ENCODE measurements at regions not wholly inside any gene's neighbourhood (a gene's known extent, or its start where the extent isn't known, plus 50 kb on each side); places are given as distances from the start of the nearest gene placed in this dataset.
"Not testable (repeated sequence)": the region's sequence is repeated elsewhere in the genome, so short reads cannot be mapped to it uniquely, and the experiment has no call there.

DNA sequence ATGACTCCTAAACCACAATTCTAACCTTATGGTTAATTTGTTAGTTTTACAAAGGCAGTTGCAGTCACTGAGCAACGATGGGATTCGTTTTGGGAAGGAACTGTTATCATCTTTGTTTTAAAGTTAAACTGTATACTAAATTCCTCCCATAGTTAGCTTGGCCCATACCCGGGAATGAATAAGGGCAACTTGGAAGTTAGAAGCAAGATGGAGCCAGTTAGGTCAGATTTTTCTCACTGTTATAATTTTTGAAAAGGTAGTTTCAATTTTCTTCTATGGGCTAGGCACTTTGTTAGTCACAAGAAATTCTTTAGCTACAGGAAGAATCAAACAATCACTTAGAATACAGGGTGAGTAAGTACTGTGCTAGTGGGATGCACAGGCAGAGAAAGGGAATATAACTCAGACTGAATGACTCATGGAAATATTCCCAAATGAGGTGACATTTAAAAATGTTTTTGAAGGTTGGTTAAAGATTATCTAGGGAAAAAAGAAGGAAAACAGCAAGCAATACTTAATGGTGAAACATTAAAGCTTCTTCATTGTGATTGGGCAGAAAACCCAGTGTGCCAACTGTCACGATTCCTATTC is 153.6 kb downstream of the MAGEB17 start:
- no peak for DNase-seq

DNA sequence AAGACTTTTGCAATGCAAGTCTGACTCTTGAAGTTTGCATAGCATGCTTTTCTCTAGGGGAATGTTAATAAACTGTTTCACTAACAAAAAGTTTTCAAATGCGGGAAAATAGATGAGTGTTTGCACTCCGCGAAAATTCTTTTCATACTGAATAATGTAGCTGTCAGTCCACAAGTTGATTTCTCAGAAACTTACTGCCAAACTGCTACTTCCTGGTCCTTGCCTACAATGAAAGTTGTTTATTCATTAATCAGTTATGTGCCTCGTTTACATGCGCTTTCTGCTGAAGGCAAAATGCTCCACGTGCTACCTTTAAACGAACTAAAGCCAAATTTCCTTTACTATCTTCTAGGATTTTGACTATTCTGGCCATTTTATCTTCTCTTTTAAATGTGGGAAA is 166.2 kb downstream of the MAGEB17 start:
- DNase-seq: no peak

DNA sequence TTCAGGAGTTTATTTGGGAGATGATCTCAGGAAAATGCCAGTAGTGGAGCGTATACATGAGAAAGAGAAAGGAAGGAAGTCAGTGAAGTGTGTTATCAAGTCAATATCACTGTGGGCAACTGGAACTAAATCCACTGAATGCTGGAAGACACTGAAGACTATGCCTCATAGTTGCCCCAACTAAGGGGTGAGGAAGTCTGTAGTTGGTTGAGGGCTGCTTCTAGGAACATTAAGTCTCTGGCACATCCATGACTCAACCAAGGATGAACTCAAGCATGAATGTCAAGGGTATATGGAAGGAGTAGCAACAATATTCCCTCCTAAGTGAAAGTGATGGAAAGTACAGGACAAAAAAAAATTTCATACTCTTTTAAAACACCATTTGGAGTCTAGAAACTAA is 167.9 kb downstream of the MAGEB17 start:
- DNase-seq: no peak

DNA sequence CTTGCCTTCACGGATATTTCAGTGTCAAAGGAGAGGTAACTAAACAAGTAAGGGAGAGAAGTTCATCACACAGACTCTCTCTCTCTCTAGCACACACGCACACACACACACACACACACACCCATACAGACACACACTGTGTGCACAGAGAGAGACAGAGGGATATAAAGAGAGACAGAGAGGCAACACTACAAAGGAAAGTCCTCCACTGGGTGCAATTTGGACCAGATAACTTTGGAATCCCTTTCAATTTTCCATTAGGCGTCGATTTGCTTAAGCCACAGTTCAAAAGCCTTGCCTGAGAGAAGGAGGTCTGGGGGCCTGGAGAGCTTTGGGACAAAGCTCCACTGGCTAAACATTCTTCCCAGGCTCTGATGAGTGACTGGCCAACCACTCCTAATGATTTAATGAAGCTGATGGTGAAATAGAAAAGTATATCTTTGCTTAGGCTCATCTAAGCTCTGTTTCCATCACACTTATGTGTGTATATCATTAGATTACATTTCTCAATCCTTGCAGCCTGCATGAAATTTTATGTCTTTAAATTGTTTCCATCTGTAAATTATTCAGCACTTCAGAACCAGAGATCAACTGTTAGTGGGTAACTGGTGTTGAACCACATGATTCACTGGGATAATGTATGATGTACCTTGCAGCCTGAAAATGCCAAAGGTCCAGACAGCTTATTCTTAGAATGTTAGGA is 180.8 kb downstream of the MAGEB17 start:
- DNase-seq: no peak

DNA sequence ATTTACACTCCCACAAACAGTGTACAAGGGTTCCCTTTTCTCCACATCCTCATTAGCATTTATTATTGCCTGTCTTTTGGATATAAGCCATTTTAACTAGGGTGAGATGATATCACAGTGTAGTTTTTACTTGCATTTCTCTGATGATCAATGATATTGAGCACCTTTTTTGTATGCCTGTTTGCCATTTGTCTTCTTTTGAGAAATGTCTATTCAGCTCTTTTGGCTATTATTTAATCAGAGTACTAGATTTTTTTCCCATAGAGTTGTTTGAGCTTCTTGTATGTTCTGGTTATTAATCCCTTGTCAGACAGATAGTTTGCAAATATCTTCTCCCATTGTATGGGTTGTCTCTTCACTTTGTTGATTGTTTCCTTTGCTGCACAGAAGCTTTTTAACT is 190.6 kb downstream of the MAGEB17 start:
- no peak for DNase-seq

DNA sequence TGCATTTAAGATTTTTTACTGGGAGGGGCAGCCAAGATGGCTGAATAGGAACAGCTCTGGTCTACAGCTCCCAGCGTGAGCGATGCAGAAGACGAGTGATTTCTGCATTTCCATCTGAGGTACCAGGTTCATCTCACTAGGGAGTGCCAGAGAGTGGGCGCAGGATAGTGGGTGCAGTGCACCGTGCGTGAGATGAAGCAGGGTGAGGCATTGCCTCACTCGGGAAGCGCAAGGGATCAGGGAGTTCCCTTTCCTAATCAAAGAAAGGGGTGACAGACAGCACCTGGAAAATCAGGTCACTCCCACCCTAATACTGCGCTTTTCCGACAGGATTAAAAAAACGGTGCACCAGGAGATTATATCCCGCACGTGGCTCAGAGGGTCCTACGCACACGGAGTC is 192.8 kb downstream of the MAGEB17 start:
- not testable (repeated sequence) for DNase-seq

DNA sequence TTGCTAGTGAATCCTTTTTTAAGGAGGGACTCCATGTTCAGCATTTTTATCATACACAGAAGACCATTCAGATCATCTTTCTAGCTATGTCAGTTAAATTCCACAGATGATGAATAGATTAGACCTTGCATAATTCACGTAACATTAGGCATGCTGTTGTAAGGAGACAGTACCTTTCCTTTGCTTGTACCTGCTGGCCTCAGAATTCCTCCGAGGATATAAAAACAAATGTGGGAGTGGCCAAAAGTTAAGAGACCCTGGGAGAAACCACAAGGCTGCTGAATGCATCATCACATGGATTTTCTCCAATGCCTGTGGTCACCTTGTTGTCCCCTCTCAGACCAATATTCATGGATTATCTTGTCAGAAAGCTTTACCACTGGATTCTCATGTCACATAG is 201.4 kb downstream of the MAGEB17 start:
- no peak for DNase-seq

DNA sequence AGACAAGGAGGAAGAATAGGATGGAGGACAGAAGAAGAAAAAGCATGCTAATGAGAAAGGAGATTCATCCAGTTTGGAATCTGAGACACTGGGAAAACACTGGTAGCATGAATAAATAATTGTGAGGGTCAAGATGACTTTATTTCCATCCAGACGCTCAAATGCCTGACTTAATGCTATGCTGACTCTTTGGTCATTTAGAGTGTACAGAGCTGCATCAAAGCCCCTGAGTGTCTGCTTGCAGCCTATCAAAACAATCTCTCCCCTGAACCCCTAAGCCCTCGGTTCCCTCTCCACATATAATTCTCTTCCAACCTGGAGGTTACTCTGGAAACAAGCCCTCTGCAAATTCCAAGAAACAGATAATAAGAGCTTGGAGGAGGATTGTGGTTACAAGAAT is 208.8 kb downstream of the MAGEB17 start:
- no peak for DNase-seq

DNA sequence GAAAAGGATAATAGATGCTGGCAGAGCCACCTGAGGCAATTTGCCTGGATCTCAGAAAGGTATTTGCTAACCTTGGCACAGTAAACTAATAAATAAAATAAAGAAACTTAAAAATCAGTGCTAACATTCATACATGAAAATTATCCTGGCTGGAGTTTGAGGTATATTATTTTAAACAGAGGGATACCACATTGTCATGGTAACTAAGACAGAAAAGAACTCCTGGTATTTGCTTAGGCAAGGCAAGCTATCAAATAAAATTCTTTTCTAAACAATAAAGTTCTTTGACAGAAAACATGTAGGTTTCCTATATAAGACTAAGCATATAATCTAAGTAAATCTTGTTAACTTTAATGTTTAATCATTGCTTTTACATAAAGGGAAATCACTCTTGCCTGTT is 218.8 kb downstream of the MAGEB17 start:
- no peak for DNase-seq

DNA sequence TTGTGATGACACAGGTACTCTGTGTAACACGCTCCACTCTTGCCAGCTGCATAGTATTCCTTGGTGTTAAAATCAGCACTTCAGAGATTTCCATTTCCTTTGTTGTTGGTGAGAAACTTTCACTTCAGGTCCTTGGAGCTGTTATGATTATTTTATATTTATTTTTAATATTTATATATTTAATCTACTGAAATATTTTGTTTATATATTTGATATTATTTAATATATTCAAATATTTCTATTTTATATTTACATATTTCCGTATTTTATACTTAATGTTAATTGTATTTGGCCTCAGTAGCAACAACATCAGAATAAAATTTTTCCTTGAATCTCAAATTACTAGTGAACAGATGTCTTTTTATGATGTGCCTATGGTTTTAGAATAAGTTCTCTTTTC is 225.3 kb downstream of the MAGEB17 start:
- no peak for DNase-seq

DNA sequence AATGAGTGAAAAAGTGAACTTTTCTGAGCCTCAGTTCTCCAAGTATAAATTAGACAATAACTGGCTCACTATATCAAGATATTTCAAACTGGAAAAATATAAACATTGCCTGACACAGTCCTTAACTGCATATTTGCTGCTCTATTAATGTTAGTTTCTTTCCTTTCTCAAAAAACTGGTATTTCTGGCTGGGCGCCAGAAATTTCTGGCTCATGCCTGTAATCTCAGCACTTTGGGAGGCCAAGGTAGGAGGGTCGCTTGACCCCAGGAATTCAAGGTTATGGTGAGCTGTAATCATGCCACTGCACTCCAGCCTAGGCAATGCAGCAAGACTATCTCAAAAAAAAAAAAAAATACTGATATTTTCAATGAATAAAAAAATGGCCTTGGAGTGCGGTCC is 227.0 kb downstream of the MAGEB17 start:
- DNase-seq: no peak

DNA sequence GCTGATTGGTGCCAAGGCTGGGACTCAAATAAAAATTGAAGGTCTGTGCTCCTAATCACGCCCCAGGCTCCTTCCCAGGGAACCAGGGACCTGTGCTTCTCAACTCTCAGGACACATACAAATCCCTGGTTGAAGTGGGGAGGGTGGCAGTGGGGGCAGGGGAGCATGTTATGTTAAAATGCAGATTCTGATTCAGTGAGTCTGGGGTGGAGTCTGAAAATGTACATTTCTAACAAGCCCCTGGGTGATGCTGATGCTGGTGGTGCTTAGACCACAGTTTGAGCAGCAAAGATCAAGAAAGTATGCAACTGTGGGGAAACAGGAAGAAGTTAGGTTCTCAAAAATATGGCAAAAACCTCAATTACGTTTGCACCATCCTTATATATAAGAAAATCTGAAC is 236.5 kb downstream of the MAGEB17 start:
- no peak for DNase-seq

DNA sequence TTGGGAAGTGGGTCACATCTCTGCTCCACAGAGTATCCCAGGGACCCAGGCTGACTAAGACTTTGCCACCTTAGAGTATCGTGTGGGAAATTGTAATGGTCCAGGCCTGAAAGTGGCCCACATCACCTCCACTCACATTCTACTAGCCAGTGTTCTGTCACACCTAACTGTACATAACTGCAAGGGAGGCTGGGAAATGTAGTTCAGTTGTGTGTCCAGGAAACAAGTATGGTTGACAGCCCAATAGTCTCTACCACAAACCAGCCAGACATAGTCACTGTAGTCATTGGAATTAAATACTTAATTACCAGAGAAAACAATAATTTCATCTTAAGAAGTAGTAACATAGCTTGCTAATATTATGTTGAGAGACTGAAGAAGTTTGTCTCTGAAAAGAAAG is 233.4 kb upstream of the S100G start:
- DNase-seq: no peak

DNA sequence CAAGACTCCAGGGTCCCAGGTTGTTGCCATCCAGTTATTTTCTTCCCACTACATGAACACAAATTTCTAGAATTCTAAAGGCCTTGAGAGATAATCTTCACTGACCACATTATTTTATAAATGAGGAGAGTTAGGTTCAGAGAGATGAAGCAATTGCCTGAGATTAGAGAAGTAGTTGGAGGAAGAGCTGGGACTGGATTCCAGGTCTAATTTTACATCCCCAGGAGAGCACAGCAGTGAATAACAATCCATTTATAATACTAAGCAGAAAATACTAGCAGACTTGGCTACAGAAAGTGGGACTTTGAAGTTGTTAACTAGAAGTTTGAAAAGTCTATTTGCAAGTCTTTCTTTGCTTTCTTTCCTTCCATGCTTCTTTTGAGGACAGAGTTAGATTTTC is 231.3 kb upstream of the S100G start:
- DNase-seq: no peak

DNA sequence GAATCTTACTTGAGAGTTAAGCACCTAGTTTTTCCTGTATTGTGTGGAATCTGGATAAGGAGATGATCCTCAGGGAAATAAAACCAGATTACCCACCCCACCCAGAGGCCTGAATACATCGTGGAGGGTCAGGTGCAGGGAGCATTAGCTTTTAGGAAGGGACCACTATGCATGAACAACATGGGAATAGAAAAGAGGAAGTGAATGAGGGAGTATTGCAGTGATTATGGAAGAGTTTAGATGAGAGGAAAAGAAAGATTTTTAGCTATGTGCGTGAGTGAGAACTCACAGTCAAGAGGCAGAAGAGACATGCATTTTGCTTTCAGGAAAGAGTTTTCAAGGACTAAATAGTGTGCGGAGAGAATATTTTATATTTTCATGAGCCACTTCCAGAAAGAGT is 222.3 kb upstream of the S100G start:
- DNase-seq: no peak

DNA sequence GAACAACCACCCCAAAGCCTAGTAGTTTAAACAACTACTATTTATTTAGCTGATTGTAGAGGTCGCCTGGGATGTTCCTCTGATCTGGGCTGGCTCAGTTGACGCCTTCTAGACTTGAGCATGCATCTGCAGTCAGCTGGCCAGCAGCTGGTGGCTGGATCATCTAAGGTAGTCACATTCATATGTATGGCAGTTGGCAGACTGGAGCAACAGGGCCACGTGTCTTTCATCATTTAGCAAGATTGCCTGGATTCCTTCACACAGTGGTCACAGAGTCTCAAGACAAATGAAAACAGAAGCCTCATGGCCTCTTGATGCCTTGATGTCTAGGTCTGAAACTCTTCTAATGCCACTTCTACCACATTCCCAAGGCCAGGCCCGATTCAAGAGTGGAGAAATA is 220.6 kb upstream of the S100G start:
- no peak for DNase-seq

DNA sequence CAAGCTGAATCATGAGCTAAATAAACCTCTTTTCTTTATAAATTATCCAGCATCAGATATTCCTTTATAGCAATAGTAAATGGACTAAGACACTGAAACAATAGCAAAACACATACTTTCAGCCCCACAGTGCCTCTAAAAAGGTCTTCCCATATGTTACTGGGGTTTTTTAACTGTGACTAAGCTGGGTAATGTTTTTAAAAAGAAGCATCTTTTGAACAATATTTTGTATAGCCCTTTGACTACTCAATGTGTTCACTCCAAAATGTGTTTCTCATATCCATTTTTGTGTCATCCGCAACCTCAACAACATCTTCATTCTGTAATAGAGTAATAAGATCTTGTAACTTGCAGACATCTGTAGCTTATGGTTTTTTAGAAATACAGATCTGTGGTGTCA is 218.7 kb upstream of the S100G start:
- DNase-seq: no peak

DNA sequence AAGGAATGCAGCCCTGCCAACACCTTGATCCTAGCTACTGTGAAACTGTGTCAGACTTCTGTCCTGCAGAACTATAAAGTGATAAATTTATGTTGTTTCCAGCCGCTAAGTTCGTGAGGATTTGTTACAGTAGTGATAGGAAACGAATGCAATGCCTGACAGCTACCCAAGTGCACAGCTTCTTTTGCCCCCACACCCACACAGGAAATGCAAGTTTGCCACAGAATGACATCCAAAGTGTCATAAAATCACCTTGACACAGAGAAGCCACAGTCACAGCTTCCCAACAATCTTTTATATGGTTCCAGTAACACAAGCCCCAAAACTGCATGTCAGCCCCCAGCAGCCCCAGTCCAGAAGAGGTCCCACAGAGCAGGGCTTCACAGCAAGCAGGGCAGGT is 216.9 kb upstream of the S100G start:
- DNase-seq: no peak

DNA sequence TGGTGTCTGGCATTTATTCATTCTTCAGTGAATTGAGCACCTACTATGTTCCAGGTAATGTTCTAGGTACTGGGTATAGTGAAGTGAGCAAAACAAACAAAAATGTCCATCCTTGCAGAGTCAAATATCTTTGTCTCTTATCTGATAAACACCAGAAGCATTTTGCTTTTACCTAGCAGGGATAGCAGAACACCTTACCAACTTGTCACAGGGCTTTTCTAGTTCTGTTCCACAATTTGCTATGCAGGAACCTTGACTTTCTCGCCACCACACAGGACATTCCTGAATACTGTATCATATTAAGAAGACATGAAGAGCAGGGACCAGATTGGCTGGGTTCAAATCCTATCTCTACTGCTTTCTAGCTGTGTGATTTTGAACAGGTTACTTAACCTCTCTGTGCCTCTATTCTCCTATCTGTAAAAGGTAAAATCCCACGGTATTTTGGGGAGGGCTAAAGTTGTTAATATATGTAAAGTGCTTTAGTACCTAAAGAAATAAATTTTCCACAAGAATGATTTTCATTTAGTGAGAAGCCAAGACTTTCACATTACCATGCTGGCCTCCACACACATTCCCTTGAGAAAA is 214.5 kb upstream of the S100G start:
- DNase-seq: no peak

DNA sequence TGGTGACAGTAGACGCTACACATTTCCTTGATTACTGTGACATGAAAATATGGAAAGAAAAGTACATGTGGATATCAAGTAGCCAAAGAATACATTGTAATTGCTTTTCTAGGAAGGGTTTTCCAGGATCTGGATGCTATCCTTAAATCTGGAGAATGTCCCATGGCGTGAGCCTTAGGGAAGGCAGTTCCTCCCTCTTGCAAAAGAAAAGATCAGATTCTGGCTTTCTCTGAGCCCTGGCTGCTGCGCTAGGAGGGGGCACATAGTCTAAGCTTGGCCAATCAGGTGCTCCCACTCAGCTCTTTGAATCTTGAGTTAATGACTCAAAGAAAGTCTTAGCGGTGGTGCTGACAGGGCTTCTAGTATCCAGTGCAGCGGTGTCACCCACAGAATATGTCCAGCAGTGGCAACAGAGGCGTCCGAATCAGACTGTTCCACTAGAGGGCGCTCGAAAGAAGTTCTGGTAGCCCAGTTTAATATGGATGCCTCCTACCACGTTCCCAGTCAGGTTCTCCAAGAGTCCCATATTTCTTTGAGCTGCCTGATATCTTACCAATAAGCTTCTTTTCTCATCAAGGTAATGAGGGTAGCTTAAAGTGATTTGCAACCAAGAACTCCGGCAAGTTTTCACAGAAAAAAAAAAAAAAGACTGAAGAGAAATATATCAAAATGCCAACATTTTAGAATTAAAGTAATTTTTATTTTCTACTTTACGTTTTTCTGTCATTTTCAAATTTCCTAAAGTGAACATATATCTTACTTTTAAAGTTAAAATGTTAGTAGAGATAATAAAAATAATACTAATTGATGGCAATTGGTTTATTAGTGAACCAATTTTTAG is 213.4 kb upstream of the S100G start:
- DNase-seq: peak; percentile 71

DNA sequence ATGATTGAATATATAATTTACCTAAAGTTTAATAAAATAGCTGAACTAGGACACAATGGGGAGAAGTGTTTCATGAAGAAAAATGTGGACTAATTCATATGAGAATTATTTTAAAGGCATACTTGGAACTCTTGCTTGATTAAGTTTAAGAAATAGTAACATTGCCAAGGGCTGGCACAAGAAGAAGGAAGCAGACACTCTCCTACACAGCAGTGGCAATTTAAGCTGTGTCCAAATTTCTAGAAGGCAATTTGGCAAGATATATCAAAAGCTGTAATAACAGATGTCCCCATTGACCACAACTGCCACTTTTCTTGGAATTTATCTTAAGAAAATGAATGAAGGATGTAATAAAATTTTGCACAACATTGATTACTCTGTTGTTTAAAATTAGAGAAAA is 209.5 kb upstream of the S100G start:
- no peak for DNase-seq

DNA sequence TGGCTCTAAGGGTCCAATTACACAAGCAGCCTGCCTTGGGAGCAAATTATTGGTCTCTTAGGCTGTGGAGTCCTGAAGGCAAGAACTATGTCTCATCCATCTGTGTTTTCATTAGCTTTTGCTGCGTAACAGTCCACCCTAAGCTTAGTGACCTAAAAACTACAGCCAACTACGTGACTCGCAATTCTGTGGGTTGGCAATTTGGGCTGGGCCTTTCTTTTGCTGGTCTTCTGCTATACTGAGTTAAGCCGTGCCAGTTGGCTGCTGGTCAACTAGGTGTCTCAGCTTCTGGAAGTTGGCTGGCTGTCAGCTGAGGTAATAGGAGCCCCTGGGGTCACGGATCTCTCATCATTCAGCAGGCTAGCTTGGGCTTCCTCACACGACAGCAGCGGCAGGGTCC is 205.6 kb upstream of the S100G start:
- no peak for DNase-seq

DNA sequence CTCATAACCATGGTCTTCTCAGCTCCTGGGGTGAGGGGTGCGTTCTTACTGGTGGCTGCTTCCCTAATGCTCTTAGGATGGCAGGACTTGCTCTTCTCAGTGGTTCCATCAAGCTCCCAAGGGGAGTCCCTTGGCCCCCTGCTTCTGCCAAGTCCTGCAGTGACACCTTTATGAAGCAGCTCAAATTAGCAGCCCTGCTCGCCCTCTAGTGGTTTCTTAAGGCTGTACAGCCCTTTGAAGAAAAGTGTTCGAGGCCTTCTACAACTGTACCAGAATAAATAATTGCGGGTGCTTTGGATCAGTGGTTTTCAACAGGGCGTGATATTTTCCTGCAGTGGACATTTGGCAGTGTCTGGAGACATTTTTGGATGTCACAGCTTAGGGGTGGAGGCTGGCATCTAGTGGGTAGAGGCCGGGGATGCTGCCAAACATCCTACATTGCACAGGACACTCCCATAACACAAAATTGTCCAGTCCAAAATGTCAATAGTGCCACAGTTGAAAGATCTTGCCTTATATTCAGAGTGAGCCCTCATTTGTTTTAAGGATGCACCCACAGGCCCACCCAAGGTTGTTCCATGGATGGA is 204.7 kb upstream of the S100G start:
- DNase-seq: peak; percentile 27

DNA sequence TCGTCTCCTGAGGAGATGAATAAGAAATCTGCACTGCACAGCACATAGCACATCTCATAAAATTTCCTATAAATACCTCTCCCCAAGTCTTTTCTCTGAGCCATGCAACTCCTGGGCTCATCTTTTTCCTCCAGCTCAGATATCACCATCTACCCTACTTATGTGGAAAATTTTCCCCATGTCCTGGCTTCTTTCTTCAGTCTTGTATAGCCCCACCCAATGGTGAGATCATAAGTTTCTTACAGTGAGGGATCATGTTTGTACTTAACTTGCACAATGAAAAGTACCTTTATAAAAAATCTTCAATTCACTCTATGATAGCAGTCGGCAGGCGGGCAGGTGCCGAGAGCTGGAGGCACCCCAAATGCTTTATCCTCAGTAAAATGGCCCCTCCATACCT is 198.6 kb upstream of the S100G start:
- DNase-seq: no peak

All from stimulated activated CD4-positive, alpha-beta T cell treated with anti-CD3 and anti-CD28 coated beads, Interleukin-4, amount 100 ng/mL, for 24 hours (primary cell).